Activated CD8-positive, alpha-beta T cell treated with anti-CD3 and anti-CD28 coated beads for 36 hours (primary cell): ENCODE measurements at regions not wholly inside any gene's neighbourhood (a gene's known extent, or its start where the extent isn't known, plus 50 kb on each side); places are given as distances from the start of the nearest gene placed in this dataset.

ENCODE experiments used
- ATAC-seq: fragments of 200-7000 bp; cut with Tn5 transposase; one replicate; pipeline ENCODE4 v1.10.0; 2021; ENCODE audit warnings: mild to moderate bottlenecking, moderate library complexity
- CTCF ChIA-PET: fragments of 350-600 bp; sonication (Branson Sonifier 250); formaldehyde crosslinking; loops from one replicate; lab custom pipeline; 2021; ENCODE audit warnings: antibody characterized with exemption; lab: Charles Lee
- POLR2A ChIA-PET: fragments of 350-600 bp; sonication (Branson Sonifier 250); formaldehyde crosslinking; loops from one replicate; lab custom pipeline; 2021; ENCODE audit warnings: antibody characterized with exemption; lab: Charles Lee
- DNase-seq: peaks from one replicate; pipeline ENCODE4 v3.0.0-alpha.2; 2020
- H3K27ac Mint-ChIP-seq: one replicate; pipeline ENCODE4 v1.8.0; 2021; ENCODE audit warnings: mild to moderate bottlenecking, mixed read lengths
- H3K27me3 Mint-ChIP-seq: one replicate; pipeline ENCODE4 v1.8.0; 2021; ENCODE audit warnings: mixed read lengths
- H3K36me3 Mint-ChIP-seq: one replicate; pipeline ENCODE4 v1.8.0; 2021; ENCODE audit warnings: low read depth, mixed read lengths
- H3K4me1 Mint-ChIP-seq: one replicate; pipeline ENCODE4 v1.8.0; 2021; ENCODE audit warnings: low read depth, mixed read lengths
- H3K4me3 Mint-ChIP-seq: one replicate; pipeline ENCODE4 v1.8.0; 2021; ENCODE audit warnings: mild to moderate bottlenecking, moderate library complexity, mixed read lengths
- H3K9me3 Mint-ChIP-seq: one replicate; pipeline ENCODE4 v1.8.0; 2021; ENCODE audit warnings: mixed read lengths
- CTCF ChIP-seq: fragments of 200-600 bp; IDR thresholded peaks from one replicate; pipeline ENCODE4 v1.8.0; 2022; ENCODE audit warnings: antibody characterized with exemption, mild to moderate bottlenecking
- intact Hi-C: fragments of 100-400 bp; cut with micrococcal nuclease; formaldehyde crosslinking; loops from one replicate; pipeline ENCODE4 v1.10.0; 2022

GRCh38 chr2:173630425-173631126 lies 275.9 kb downstream of the CDCA7 start:
- H3K9me3 Mint-ChIP-seq = no peaks in the 10 kb centered on the region
- no peaks in the 10 kb centered on the region for H3K4me1 Mint-ChIP-seq
- ChIA-PET CTCF (no interaction called here), POLR2A (no interaction called here)
- DNase-seq (no peak), ATAC-seq (no peak)
- no peaks in the 10 kb centered on the region for H3K36me3 Mint-ChIP-seq
- intact Hi-C loops = no loop called here
- no peak for TF ChIP-seq CTCF
- H3K27ac Mint-ChIP-seq = no peak overlapping the region
- H3K4me3 Mint-ChIP-seq = no peak overlapping the region
- H3K27me3 Mint-ChIP-seq = peaks cover 12% of the 10 kb centered on the region

- H3K27ac Mint-ChIP-seq = no peak overlapping the region
- TF ChIP-seq CTCF = no peak
- H3K27me3 Mint-ChIP-seq = peaks cover 12% of the 10 kb centered on the region
- H3K4me1 Mint-ChIP-seq = no peaks in the 10 kb centered on the region
- CTCF ChIA-PET = no interaction called here
- no peaks in the 10 kb centered on the region for H3K36me3 Mint-ChIP-seq
- DNase-seq = no peak
- H3K4me3 Mint-ChIP-seq = no peak overlapping the region
- POLR2A ChIA-PET = no interaction called here
- intact Hi-C loops = no loop called here
- H3K9me3 Mint-ChIP-seq = no peaks in the 10 kb centered on the region
- no peak for ATAC-seq
Measured at GRCh38 chr2:173631127-173631460, 276.4 kb downstream of the CDCA7 start.

GRCh38 chr2:173644146-173644545 lies 289.5 kb downstream of the CDCA7 start:
- ChIA-PET POLR2A (no interaction called here), CTCF (no interaction called here)
- H3K4me1 Mint-ChIP-seq = no peaks in the 10 kb centered on the region
- TF ChIP-seq CTCF = no peak
- no peak overlapping the region for H3K27ac Mint-ChIP-seq
- H3K27me3 Mint-ChIP-seq = peaks cover 2% of the 10 kb centered on the region
- no peaks in the 10 kb centered on the region for H3K9me3 Mint-ChIP-seq
- intact Hi-C loops = no loop called here
- H3K4me3 Mint-ChIP-seq = no peak overlapping the region
- DNase-seq = no peak
- H3K36me3 Mint-ChIP-seq = no peaks in the 10 kb centered on the region
- no peak for ATAC-seq

GRCh38 chr2:173647681-173648311 lies 293.1 kb downstream of the CDCA7 start:
- TF ChIP-seq CTCF = no peak
- peaks cover 5% of the 10 kb centered on the region for H3K27me3 Mint-ChIP-seq

GRCh38 chr2:173648816-173649215 lies 294.1 kb downstream of the CDCA7 start:
- ChIA-PET CTCF (no interaction called here), POLR2A (no interaction called here)
- DNase-seq (no peak), ATAC-seq (no peak)
- peaks cover 5% of the 10 kb centered on the region for H3K27me3 Mint-ChIP-seq
- intact Hi-C loops = no loop called here
- no peaks in the 10 kb centered on the region for H3K9me3 Mint-ChIP-seq
- no peaks in the 10 kb centered on the region for H3K4me1 Mint-ChIP-seq
- no peaks in the 10 kb centered on the region for H3K36me3 Mint-ChIP-seq
- H3K4me3 Mint-ChIP-seq = no peak overlapping the region
- no peak for TF ChIP-seq CTCF
- H3K27ac Mint-ChIP-seq = no peak overlapping the region

More at GRCh38 chr2:173647681-173648311, 293.1 kb downstream of the CDCA7 start:
- DNase-seq (no peak), ATAC-seq (no peak)
- Mint-ChIP-seq H3K36me3 (no peaks in the 10 kb centered on the region), H3K27ac (no peak overlapping the region), H3K4me1 (no peaks in the 10 kb centered on the region), H3K9me3 (no peaks in the 10 kb centered on the region), H3K4me3 (no peak overlapping the region)
- POLR2A ChIA-PET = no interaction called here
- CTCF ChIA-PET = interaction anchor here (1.1 kb wide), 1 partner anchor 65 kb away, joined by 3 read pairs; no protein-coding TSS in a partner anchor
- intact Hi-C loops = no loop called here
